Fibroblast of lung (primary cell): ENCODE measurements at regions not wholly inside any gene's neighbourhood (a gene's known extent, or its start where the extent isn't known, plus 50 kb on each side); places are given as distances from the start of the nearest gene placed in this dataset.

Source experiments
- DNase-seq, 2 donors: peaks; one replicate each; pipeline versions ENCODE4 v3.0.0 to v3.0.0-alpha.2; 2010; ENCODE audit warnings: low read depth in 2 of 2
- H2AFZ ChIP-seq: 2 replicates; pipeline ENCODE4 v1.5.1; 2012; ENCODE audit warnings: low read length, control low read depth, inconsistent platforms
- H3K27ac ChIP-seq: 2 replicates; pipeline ENCODE4 v1.5.1; 2011; ENCODE audit warnings: low read length, control low read depth; ENCODE audit not compliant: insufficient read depth
- H3K27me3 ChIP-seq: 2 replicates; pipeline ENCODE4 v1.5.1; 2011; ENCODE audit warnings: mild to moderate bottlenecking, low read length; ENCODE audit not compliant: control insufficient read depth, insufficient read depth
- H3K36me3 ChIP-seq: 2 replicates; pipeline ENCODE4 v1.5.1; 2011; ENCODE audit warnings: low read length; ENCODE audit not compliant: control insufficient read depth, insufficient read depth
- H3K4me1 ChIP-seq: 2 replicates; pipeline ENCODE4 v1.5.1; 2011; ENCODE audit warnings: low read length; ENCODE audit not compliant: control insufficient read depth, insufficient read depth; ENCODE audit errors: extremely low read depth
- H3K4me2 ChIP-seq: 2 replicates; pipeline ENCODE4 v1.5.1; 2011; ENCODE audit warnings: low read length, control low read depth; ENCODE audit not compliant: insufficient read depth; ENCODE audit errors: extremely low read depth
- H3K4me3 ChIP-seq, 4 experiments: fragments of 200-600 bp in 1 of 4; sonication (generic) in 1 of 4; replicated peaks in 1 of 4; 2 replicates each; pipeline ENCODE4 v1.5.1; 2011 to 2016; ENCODE audit warnings: low read length in 4 of 4, low read depth in 3 of 4, mild to moderate bottlenecking in 3 of 4, control low read depth in 2 of 4, inconsistent platforms in 1 of 4, mixed read lengths in 1 of 4; ENCODE audit not compliant: insufficient read depth in 1 of 4; ENCODE audit errors: control extremely low read depth in 1 of 4
- H3K79me2 ChIP-seq: 2 replicates; pipeline ENCODE4 v1.5.1; 2012; ENCODE audit warnings: mild to moderate bottlenecking, low read length, inconsistent platforms; ENCODE audit not compliant: control insufficient read depth, insufficient read depth
- H3K9ac ChIP-seq: 2 replicates; pipeline ENCODE4 v1.5.1; 2011; ENCODE audit warnings: mild to moderate bottlenecking, low read length, control low read depth; ENCODE audit not compliant: insufficient read depth
- H3K9me3 ChIP-seq: 2 replicates; pipeline ENCODE4 v1.5.1; 2012; ENCODE audit warnings: low read depth, low read length; ENCODE audit not compliant: control insufficient read depth, insufficient read depth
- H4K20me1 ChIP-seq: 2 replicates; pipeline ENCODE4 v1.5.1; 2011; ENCODE audit warnings: low read length; ENCODE audit not compliant: control insufficient read depth, insufficient read depth; ENCODE audit errors: extremely low read depth
- EZH2 ChIP-seq: IDR thresholded peaks from 2 replicates; pipeline ENCODE4 v1.5.1; 2012; ENCODE audit warnings: low read length, control low read depth, mild to moderate bottlenecking; ENCODE audit errors: missing control alignments
- TF ChIP-seq, protein P1 (sequence below), 2 donors: IDR thresholded peaks in 1 of 2; conservative IDR thresholded peaks in 1 of 2; 1 replicate in 1 of 2; 2 replicates in 1 of 2; pipeline ENCODE4 v1.5.1; 2011 to 2012; ENCODE audit warnings: low read length in 2 of 2, control low read depth in 1 of 2, inconsistent platforms in 1 of 2, low read depth in 1 of 2, mild to moderate bottlenecking in 1 of 2

DNA sequence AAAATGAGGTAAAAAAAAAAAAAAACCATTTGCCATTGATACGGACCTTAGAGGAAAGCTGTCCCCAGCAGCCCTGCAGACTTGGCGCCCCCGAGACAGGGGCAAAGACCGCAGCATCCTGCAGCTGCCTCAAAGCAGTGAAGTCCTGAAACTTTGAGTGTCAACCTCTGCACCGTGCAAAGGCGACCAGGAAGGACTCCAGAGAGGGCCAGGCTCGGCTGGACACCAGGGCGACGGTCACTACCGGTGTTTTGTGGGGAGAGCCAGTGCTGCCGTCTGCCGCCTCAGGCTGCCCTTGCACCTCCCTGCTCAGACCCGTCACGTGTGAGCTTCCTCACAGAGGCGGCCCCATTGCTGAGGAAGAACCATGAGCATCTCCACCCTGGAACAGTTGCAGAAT lies 146.7 kb upstream of the SPACA7 start:
- Histone ChIP-seq H2AFZ (no peak overlapping the region), H3K9me3 (no peaks in the 10 kb centered on the region), H3K36me3 (no peaks in the 10 kb centered on the region), H3K9ac (no peak overlapping the region), H4K20me1 (no peaks in the 10 kb centered on the region), H3K4me2 (no peak overlapping the region), H3K27ac (no peak overlapping the region), H3K27me3 (no peaks in the 10 kb centered on the region), H3K79me2 (no peaks in the 10 kb centered on the region), H3K4me3 (no peak overlapping the region), H3K4me1 (no peaks in the 10 kb centered on the region)
- TF ChIP-seq EZH2: no peak
- TF ChIP-seq, protein P1, sequence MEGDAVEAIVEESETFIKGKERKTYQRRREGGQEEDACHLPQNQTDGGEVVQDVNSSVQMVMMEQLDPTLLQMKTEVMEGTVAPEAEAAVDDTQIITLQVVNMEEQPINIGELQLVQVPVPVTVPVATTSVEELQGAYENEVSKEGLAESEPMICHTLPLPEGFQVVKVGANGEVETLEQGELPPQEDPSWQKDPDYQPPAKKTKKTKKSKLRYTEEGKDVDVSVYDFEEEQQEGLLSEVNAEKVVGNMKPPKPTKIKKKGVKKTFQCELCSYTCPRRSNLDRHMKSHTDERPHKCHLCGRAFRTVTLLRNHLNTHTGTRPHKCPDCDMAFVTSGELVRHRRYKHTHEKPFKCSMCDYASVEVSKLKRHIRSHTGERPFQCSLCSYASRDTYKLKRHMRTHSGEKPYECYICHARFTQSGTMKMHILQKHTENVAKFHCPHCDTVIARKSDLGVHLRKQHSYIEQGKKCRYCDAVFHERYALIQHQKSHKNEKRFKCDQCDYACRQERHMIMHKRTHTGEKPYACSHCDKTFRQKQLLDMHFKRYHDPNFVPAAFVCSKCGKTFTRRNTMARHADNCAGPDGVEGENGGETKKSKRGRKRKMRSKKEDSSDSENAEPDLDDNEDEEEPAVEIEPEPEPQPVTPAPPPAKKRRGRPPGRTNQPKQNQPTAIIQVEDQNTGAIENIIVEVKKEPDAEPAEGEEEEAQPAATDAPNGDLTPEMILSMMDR (conservative IDR thresholded peaks at IDR 0.05 in 1 of 2, IDR thresholded peaks at IDR 0.05 in 1 of 2; ENCODE audit: low read depth in 1 of 2, low read length in 2 of 2): no peak
- no peak for DNase-seq

DNA sequence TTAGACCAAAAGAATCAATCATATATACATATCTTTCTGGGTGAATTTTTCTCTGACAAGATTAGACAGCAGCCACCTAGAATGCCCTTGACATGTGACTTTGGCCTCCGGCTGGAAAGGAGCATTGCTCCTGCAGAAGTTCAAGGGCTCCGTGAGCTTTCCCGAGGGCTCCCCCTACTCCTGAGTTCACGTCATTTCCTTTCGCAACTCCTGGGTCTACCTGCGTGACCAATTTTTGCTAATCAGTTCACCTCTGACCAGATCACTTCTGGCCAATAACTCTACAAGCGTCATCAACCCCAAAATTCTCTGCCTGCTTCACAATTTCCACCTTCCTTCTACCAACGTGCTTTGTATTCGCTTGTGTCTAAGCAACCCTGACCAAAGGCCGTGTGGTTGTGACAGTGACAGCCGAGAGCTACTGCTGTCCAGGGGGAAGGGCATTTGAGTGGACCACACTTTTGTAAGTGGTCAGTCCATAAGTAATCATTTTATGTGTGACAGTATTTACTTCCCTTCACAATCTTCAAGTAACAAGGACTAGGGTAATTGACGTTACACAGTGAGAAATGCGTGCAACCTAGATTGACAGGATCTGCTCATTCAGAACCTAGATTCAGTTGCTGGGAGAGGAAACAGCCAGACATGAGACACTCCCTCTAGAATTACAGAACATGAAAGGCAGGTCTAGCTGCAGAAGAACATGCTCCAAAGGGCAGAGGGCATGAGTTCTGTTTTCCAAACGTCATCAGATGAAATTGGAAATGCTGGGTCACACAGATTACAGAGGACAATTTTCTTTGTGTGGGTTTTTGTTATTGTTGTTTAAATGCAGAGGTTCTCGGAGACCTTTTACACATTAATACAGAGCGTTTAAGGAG lies 145.9 kb upstream of the SPACA7 start:
- no peak overlapping the region for H3K4me2 ChIP-seq
- H4K20me1 ChIP-seq: no peaks in the 10 kb centered on the region
- no peaks in the 10 kb centered on the region for H3K36me3 ChIP-seq
- H3K9ac ChIP-seq: no peak overlapping the region
- DNase-seq: no peak
- H2AFZ ChIP-seq: no peak overlapping the region
- no peaks in the 10 kb centered on the region for H3K4me1 ChIP-seq
- no peaks in the 10 kb centered on the region for H3K79me2 ChIP-seq
- H3K27ac ChIP-seq: no peak overlapping the region
- TF ChIP-seq, protein P1 (conservative IDR thresholded peaks at IDR 0.05 in 1 of 2, IDR thresholded peaks at IDR 0.05 in 1 of 2; ENCODE audit: low read depth in 1 of 2, low read length in 2 of 2): no peak
- no peak for TF ChIP-seq EZH2
- H3K27me3 ChIP-seq: no peaks in the 10 kb centered on the region
- no peaks in the 10 kb centered on the region for H3K9me3 ChIP-seq
- H3K4me3 ChIP-seq: no peak overlapping the region

DNA sequence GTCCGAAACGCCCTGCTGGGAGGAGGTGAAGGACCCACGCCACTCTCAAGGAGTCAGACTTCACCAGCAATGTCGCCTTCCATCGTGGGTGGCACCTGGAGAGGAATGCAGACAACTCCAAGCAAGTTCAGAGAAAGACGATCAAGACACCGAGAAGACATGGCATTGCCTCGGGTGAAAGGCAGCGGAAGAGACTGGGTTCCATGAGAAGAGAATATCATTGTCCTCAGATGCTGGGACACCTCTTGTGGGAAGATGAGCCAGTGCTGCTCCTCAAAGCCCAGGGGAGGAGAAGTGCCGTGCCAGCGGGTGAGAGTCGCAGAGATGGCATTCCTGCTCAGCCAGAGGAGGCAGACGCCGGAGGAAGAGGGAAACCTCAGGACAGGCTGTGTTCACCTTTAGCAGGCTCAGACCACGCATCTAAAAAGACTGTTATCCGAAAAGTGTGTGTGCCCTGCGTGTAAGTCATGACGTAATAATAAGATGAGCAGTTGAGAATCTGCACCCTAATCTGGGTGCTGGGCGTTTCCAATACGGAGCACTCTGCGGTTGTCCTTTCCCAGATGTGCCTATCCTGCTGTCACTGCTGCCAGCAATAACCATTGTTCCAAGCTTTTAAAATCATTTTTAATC lies 144.6 kb upstream of the SPACA7 start:
- Histone ChIP-seq H3K79me2 (no peaks in the 10 kb centered on the region), H2AFZ (no peak overlapping the region), H3K27me3 (no peaks in the 10 kb centered on the region), H3K4me1 (no peaks in the 10 kb centered on the region), H3K27ac (no peak overlapping the region), H3K36me3 (no peaks in the 10 kb centered on the region), H3K4me2 (no peak overlapping the region), H3K4me3 (no peak overlapping the region), H3K9me3 (no peaks in the 10 kb centered on the region), H3K9ac (no peak overlapping the region), H4K20me1 (no peaks in the 10 kb centered on the region)
- TF ChIP-seq, protein P1 (conservative IDR thresholded peaks at IDR 0.05 in 1 of 2, IDR thresholded peaks at IDR 0.05 in 1 of 2; ENCODE audit: low read depth in 1 of 2, low read length in 2 of 2): no peak
- TF ChIP-seq EZH2: no peak
- no peak for DNase-seq
